ENCODE measurements at regions not wholly inside any gene's neighbourhood (a gene's known extent, or its start where the extent isn't known, plus 50 kb on each side); places are given as distances from the start of the nearest gene placed in this dataset.

GRCh38 chr1:18575620-18576019 is 55.0 kb upstream of the PAX7 start:
- 0 out of 3 replicates have a peak, but pooled peaks have one; percentile 9 for TF ChIP-seq CTCF (IDR thresholded peaks at IDR 0.05)
- no peak for TF ChIP-seq POLR2A (IDR thresholded peaks at IDR 0.05; ENCODE audit: low read length)
- no peak for TF ChIP-seq ELK1 (IDR thresholded peaks at IDR 0.05; ENCODE audit: low read depth, low read length)
- no peak for TF ChIP-seq JUN (IDR thresholded peaks at IDR 0.05)
- TF ChIP-seq USF2 (IDR thresholded peaks at IDR 0.05) = no peak
- TF ChIP-seq RFX5 (IDR thresholded peaks at IDR 0.05) = no peak
- TF ChIP-seq ZNF302 (CRISPR knock-in tag; IDR thresholded peaks at IDR 0.05) = no peak
- no peak for TF ChIP-seq NR3C1 (IDR thresholded peaks at IDR 0.05)
- no peak for TF ChIP-seq CHD4 (IDR thresholded peaks at IDR 0.05; ENCODE audit: borderline replicate concordance)
- TF ChIP-seq PHF8 (IDR thresholded peaks at IDR 0.05; ENCODE audit: borderline replicate concordance, low read depth) = no peak

Data from A549 (cell line).